Adrenal gland (tissue), 5 donors: ENCODE measurements at regions not wholly inside any gene's neighbourhood (a gene's known extent, or its start where the extent isn't known, plus 50 kb on each side); places are given as distances from the start of the nearest gene placed in this dataset.

Source experiments
- CTCF ChIP-seq, 6 experiments: fragments of 450-650 bp in 4 of 6; fragments of 200-600 bp in 2 of 6; sonication (generic) in 1 of 6; IDR thresholded peaks; 1 replicate in 5 of 6; 2 replicates in 1 of 6; pipeline versions ENCODE4 v1.5.1 to v1.8.0; 2016 to 2021; ENCODE audit warnings: antibody characterized with exemption in 6 of 6, mild to moderate bottlenecking in 2 of 6, moderate library complexity in 1 of 6
- POLR2A ChIP-seq, 2 donors: fragments of 450-650 bp; IDR thresholded peaks; one replicate each; pipeline ENCODE4 v1.6.1; 2017; ENCODE audit warnings: antibody characterized with exemption in 2 of 2, mild to moderate bottlenecking in 2 of 2, moderate library complexity in 1 of 2
- donor health status: DM: no; HTN: no; CAD: no.

- TF ChIP-seq CTCF (IDR thresholded peaks at IDR 0.05) (no peak), POLR2A (IDR thresholded peaks at IDR 0.05) (no peak)
Measured at GRCh38 chr21:38878379-38879179, 72.8 kb downstream of the ETS2 start.
